Osteocyte (in vitro differentiated cells): ENCODE measurements at regions not wholly inside any gene's neighbourhood (a gene's known extent, or its start where the extent isn't known, plus 50 kb on each side); places are given as distances from the start of the nearest gene placed in this dataset.

Experiments
- DNase-seq: peaks from one replicate; pipeline ENCODE4 v3.0.0; 2021; ENCODE audit warnings: mixed read lengths; ENCODE audit not compliant: unreplicated experiment; ENCODE audit errors: extremely low spot score
- H3K27ac Mint-ChIP-seq: one replicate; pipeline ENCODE4 v1.8.0; 2021; ENCODE audit warnings: mild to moderate bottlenecking, mixed read lengths; ENCODE audit not compliant: unreplicated experiment
- H3K27me3 Mint-ChIP-seq: one replicate; pipeline ENCODE4 v1.8.0; 2021; ENCODE audit warnings: mixed read lengths; ENCODE audit not compliant: unreplicated experiment
- H3K36me3 Mint-ChIP-seq: one replicate; pipeline ENCODE4 v1.8.0; 2021; ENCODE audit warnings: mixed read lengths; ENCODE audit not compliant: unreplicated experiment
- H3K4me1 Mint-ChIP-seq: one replicate; pipeline ENCODE4 v1.8.0; 2021; ENCODE audit warnings: mixed read lengths; ENCODE audit not compliant: unreplicated experiment
- H3K4me3 Mint-ChIP-seq: one replicate; pipeline ENCODE4 v1.8.0; 2021; ENCODE audit warnings: mild to moderate bottlenecking, moderate library complexity, mixed read lengths; ENCODE audit not compliant: unreplicated experiment
- H3K9me3 Mint-ChIP-seq: one replicate; pipeline ENCODE4 v1.8.0; 2021; ENCODE audit warnings: mixed read lengths; ENCODE audit not compliant: unreplicated experiment
- TF ChIP-seq, protein P1 (sequence below): fragments of 200-600 bp; sonication (generic); IDR thresholded peaks from 2 replicates; pipeline ENCODE4 v1.5.0; 2021; ENCODE audit warnings: antibody characterized with exemption, mild to moderate bottlenecking, moderate library complexity

DNA sequence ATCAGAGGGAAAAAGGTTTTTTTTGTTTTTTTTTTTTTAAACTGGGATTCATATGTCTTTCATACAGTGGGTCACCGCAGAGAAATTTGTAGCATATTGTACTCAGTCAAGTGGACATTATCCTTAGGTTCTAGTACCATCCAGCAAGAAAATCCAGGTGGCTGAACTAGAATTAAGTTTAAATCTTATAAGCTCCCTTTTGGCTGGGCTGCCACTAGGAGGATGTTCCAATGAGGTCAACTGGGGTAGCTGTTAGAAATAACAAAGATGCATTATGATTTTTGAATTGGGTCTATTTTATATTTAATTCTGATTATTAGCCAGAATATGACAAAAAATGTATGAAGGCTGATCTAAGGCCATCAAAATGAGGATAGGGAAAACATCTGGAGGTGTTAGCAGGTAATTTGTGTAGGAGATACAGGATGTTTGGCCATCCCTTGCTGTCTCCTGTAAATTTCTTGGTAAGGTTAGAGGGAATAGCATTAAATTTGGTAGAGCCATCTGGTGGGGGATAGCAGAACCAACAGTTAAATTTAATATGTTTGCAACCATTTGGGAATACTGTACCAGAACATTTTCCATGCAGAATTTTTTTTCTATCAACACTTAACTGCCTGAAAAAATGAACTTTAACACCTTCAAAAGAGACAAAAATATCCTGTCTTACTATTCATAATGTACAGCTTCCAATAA lies 568.5 kb upstream of the B3GALT2 start:
- no peak overlapping the region for H3K27ac Mint-ChIP-seq
- no peaks in the 10 kb centered on the region for H3K4me1 Mint-ChIP-seq
- no peaks in the 10 kb centered on the region for H3K27me3 Mint-ChIP-seq
- TF ChIP-seq, protein P1, sequence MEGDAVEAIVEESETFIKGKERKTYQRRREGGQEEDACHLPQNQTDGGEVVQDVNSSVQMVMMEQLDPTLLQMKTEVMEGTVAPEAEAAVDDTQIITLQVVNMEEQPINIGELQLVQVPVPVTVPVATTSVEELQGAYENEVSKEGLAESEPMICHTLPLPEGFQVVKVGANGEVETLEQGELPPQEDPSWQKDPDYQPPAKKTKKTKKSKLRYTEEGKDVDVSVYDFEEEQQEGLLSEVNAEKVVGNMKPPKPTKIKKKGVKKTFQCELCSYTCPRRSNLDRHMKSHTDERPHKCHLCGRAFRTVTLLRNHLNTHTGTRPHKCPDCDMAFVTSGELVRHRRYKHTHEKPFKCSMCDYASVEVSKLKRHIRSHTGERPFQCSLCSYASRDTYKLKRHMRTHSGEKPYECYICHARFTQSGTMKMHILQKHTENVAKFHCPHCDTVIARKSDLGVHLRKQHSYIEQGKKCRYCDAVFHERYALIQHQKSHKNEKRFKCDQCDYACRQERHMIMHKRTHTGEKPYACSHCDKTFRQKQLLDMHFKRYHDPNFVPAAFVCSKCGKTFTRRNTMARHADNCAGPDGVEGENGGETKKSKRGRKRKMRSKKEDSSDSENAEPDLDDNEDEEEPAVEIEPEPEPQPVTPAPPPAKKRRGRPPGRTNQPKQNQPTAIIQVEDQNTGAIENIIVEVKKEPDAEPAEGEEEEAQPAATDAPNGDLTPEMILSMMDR, result peak; percentile 9
- peaks cover 3% of the 10 kb centered on the region for H3K36me3 Mint-ChIP-seq
- H3K9me3 Mint-ChIP-seq, result peaks cover 9% of the 10 kb centered on the region
- no peak overlapping the region for H3K4me3 Mint-ChIP-seq
- no peak for DNase-seq

DNA sequence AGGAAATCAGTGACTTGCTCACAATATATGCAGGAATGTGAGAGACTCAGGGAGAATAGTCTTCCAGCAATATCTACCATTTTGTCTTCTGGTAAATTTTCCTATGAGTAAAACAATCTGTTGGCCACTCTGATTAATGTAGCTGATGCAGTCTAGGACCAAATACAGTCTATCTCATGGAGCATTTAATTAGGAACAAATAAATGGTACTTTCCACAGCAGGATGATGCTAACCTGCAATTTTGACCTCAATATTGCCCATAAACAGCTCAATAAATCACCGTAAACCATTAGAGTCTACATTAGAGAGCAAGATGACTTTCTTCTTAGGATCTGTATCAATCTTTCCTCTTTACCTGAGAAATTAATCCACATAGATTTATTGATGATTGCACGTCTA lies 567.7 kb upstream of the B3GALT2 start:
- DNase-seq, result no peak
- peaks cover 3% of the 10 kb centered on the region for H3K36me3 Mint-ChIP-seq
- H3K27ac Mint-ChIP-seq, result no peak overlapping the region
- no peaks in the 10 kb centered on the region for H3K4me1 Mint-ChIP-seq
- no peaks in the 10 kb centered on the region for H3K27me3 Mint-ChIP-seq
- no peak overlapping the region for H3K4me3 Mint-ChIP-seq
- TF ChIP-seq, protein P1, result no peak
- H3K9me3 Mint-ChIP-seq, result peaks cover 9% of the 10 kb centered on the region

DNA sequence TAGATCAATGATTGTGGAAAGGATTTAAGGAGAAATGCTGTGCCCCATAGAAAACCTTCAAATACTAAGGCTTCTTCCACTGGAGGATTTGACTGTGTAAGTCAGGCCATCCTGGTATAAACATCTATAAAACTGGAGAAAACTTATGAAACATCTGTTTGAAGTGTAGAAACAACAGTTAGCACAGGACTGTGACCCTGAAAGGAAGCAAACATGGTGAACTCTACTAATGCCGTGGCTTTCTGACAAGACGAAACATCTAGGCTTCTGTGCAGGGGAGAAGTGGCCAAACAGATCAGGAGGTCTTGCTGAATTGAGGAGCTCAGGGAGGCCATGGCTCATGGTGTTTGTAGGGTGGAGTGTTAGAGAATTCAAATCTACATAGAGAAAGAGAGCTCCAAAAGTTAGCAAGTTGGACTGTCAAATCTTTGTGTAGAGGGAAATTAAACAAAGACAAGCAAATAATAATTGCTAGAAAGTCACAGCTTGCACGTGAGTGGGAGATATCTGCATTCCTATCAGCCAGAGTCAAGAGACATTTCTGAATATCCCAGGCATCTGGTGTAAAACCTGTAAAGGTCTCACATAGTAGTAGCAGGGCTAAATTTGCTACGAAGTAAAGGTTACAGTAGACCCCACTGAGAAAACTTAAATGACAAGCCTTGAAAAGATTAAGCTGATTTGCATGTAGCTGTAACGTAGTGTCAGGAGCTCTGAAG lies 566.8 kb upstream of the B3GALT2 start:
- H3K36me3 Mint-ChIP-seq, result peaks cover 3% of the 10 kb centered on the region
- no peaks in the 10 kb centered on the region for H3K4me1 Mint-ChIP-seq
- DNase-seq, result no peak
- TF ChIP-seq, protein P1, result no peak
- H3K27me3 Mint-ChIP-seq, result no peaks in the 10 kb centered on the region
- no peak overlapping the region for H3K4me3 Mint-ChIP-seq
- H3K27ac Mint-ChIP-seq, result no peak overlapping the region
- peaks cover 9% of the 10 kb centered on the region for H3K9me3 Mint-ChIP-seq

DNA sequence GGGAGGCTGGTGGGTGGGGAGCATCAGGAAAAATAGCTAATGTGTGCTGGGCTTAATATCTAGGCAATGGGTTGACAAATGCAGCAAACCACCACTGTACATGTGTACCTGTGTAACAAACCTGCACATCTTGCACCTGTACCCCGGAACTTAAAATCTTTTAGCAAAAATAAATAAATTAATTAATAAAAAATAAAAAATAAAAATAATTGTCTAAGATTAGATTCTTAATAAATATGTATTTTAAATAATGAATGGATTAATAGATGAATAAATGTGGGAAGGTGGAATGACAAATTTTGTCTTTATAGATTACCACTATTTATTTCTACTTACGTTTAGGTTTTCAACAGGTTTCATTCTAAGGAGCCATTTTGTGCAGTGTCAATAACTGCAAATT lies 563.5 kb upstream of the B3GALT2 start:
- no peak for DNase-seq
- Mint-ChIP-seq H3K27ac (no peak overlapping the region), H3K9me3 (peaks cover 3% of the 10 kb centered on the region), H3K27me3 (no peaks in the 10 kb centered on the region), H3K36me3 (no peaks in the 10 kb centered on the region), H3K4me1 (no peaks in the 10 kb centered on the region), H3K4me3 (no peak overlapping the region)
- TF ChIP-seq, protein P1, result no peak

DNA sequence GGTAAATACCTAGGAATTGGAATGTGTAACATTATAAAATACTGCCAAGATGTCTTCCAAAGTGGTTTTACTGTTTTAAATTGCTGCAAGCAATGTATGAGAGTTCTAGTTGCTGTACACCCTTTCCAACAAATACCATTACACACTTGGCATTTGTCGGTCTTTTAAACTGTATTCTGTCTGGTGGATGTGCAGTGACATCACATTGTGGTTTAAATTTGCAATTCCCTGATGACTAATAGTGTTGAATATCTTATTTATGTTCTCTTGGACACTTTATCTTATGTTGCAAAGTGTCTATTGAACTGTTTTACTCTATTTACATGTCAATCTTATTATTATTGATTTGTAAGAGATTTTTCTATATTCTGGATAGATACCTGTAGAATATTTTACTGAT lies 561.2 kb upstream of the B3GALT2 start:
- H3K27ac Mint-ChIP-seq, result no peak overlapping the region
- peaks cover 3% of the 10 kb centered on the region for H3K9me3 Mint-ChIP-seq
- TF ChIP-seq, protein P1, result no peak
- DNase-seq, result no peak
- H3K27me3 Mint-ChIP-seq, result no peaks in the 10 kb centered on the region
- H3K4me3 Mint-ChIP-seq, result no peak overlapping the region
- H3K36me3 Mint-ChIP-seq, result no peaks in the 10 kb centered on the region
- no peaks in the 10 kb centered on the region for H3K4me1 Mint-ChIP-seq
